ENCODE measurements at regions not wholly inside any gene's neighbourhood (a gene's known extent, or its start where the extent isn't known, plus 50 kb on each side); places are given as distances from the start of the nearest gene placed in this dataset.

DNA sequence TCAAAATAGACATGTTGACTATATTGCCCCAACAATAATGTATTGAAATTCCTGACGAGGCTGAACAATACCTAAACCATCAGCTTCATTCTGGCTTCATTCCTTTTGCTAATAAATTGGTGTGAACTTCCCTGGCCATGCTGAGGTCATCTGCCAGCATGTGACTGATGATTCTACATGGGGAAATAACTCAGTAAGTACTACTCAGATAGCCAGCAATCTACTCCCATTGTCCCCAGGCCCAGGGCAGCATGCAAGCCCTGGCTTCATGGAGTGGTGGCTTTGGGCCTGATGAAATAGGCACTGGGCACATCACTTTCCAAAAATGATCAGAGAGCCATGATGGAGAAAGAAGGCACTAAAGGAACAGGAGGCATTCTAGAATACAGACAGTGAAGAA, 468.5 kb upstream of the PIK3C3 start:
- no peak for DNase-seq (ENCODE audit: low read depth in 2 of 3, low spot score in 2 of 3)

- no peak for DNase-seq (ENCODE audit: low read depth in 2 of 3, low spot score in 2 of 3)
These were observed 471.0 kb upstream of the PIK3C3 start for GRCh38 chr18:41484069-41484468.

GRCh38 chr18:41482501-41482900, 472.5 kb upstream of the PIK3C3 start:
- DNase-seq (ENCODE audit: low read depth in 2 of 3, low spot score in 2 of 3), result no peak

- DNase-seq (ENCODE audit: low read depth in 2 of 3, low spot score in 2 of 3), result no peak
These were observed 488.4 kb upstream of the PIK3C3 start for GRCh38 chr18:41466436-41467160.

DNA sequence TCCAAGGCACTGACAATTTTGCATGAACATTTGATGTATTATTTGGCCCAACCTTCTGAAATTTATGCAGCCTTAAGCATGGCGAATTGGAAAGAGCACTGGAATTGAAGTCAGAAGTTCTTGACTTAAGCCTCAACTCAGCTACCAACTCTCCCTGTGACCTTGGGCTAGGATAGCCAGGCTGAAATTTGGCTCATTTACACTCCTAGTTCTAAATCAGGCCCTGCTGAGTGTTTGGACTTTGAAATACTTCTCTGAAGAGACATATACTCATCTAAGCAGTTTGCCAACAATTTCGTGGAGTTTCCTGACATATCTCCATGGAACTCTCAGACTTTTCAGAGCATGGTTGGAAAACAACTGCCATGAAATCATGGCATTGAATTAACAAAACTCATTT, 489.6 kb upstream of the PIK3C3 start:
- DNase-seq (ENCODE audit: low read depth in 2 of 3, low spot score in 2 of 3), result no peak

GRCh38 chr18:41464278-41464677, 490.8 kb upstream of the PIK3C3 start:
- DNase-seq (ENCODE audit: low read depth in 2 of 3, low spot score in 2 of 3), result no peak

GRCh38 chr18:41462946-41463345, 492.1 kb upstream of the PIK3C3 start:
- no peak for DNase-seq (ENCODE audit: low read depth in 2 of 3, low spot score in 2 of 3)

GRCh38 chr18:41461114-41461513, 493.9 kb upstream of the PIK3C3 start:
- DNase-seq (ENCODE audit: low read depth in 2 of 3, low spot score in 2 of 3), result no peak

DNA sequence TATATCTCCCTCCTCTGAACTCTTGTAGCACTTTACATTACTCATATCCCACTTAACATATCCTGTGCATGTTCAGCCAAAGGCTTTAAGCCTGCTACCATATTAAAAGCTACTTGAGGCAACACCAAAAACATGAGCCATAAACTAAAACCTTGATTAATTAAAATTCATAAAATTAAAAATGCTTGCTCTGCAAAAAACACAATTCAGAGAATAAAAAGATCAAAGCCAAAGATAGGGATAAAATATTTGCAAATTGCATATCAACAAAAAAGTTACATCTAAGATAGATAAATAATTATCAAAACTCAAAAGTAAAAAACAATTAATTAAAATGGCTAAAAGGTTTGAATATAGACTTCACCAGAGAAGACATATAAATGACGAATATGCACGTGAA, 495.4 kb upstream of the PIK3C3 start:
- DNase-seq (ENCODE audit: low read depth in 2 of 3, low spot score in 2 of 3), result no peak

DNA sequence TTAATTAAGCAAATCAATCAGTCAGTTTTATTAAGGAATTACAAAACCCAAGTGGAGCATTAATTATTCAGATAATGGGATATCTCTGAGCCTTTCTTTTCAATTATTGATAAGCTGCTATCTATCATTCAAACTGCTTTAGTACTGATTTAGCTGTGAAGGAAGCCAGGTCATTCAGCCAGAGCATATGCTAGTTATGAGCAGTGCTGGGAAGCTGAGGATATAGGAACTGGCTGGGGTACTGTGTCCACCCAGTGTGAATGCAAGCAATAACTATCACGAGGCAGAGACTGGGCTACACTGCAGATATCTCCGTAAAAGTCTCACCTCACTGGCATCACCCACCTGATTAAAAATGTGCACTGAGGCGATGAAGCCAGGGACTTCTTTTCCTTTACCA, 496.7 kb upstream of the PIK3C3 start:
- DNase-seq (ENCODE audit: low read depth in 2 of 3, low spot score in 2 of 3), result no peak

- DNase-seq (ENCODE audit: low read depth in 2 of 3, low spot score in 2 of 3), result no peak
These were observed 497.2 kb upstream of the PIK3C3 start for GRCh38 chr18:41457765-41458326.

- DNase-seq (ENCODE audit: low read depth in 2 of 3, low spot score in 2 of 3), result no peak
These were observed 498.2 kb upstream of the PIK3C3 start for GRCh38 chr18:41456831-41457230.

- DNase-seq (ENCODE audit: low read depth in 2 of 3, low spot score in 2 of 3), result no peak
These were observed 505.4 kb upstream of the PIK3C3 start for GRCh38 chr18:41449612-41450011.

GRCh38 chr18:41444943-41445342, 510.1 kb upstream of the PIK3C3 start:
- DNase-seq (ENCODE audit: low read depth in 2 of 3, low spot score in 2 of 3), result no peak

DNA sequence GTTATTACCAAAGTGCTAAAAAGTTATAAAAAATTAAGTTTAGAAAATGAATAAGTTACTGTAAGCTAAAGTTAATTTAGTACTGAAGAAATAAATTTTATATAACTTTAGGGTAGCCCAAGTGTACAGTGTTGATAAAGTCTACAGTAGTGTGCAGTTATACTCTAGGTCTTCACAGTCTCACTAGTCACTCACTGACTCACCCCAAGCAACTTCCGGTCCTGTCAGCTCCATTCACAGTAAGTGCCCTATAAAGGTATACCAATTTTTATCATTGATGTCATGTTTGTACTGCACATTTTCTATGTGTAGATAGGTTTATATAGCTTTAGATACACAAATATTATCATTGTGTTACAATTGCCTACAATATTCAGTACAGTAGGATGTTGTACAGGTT, 518.3 kb upstream of the PIK3C3 start:
- no peak for DNase-seq (ENCODE audit: low read depth in 2 of 3, low spot score in 2 of 3)

GRCh38 chr18:41418598-41418997, 536.4 kb upstream of the PIK3C3 start:
- DNase-seq (ENCODE audit: low read depth in 2 of 3, low spot score in 2 of 3), result no peak

DNA sequence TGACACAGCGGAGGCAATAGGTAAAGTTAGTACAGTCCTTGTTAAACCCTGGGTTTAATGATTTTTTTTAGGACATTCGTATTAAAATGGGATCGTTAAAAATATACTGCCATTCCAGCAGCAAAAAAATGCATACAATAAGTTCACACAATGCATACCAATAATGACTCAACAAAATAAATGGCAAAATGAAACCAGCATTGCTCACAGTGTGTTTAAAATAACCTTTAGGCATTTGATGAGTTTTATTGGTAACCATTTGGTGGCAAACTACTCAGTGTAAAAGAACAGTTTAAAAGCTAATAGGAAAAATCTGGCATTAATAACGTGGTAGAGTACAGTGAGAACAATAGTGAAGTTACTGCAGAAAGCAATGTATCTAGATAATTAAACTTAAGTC, 539.0 kb upstream of the PIK3C3 start:
- no peak for DNase-seq (ENCODE audit: low read depth in 2 of 3, low spot score in 2 of 3)

- DNase-seq (ENCODE audit: low read depth in 2 of 3, low spot score in 2 of 3), result no peak
These were observed 545.0 kb upstream of the PIK3C3 start for GRCh38 chr18:41410006-41410405.

DNA sequence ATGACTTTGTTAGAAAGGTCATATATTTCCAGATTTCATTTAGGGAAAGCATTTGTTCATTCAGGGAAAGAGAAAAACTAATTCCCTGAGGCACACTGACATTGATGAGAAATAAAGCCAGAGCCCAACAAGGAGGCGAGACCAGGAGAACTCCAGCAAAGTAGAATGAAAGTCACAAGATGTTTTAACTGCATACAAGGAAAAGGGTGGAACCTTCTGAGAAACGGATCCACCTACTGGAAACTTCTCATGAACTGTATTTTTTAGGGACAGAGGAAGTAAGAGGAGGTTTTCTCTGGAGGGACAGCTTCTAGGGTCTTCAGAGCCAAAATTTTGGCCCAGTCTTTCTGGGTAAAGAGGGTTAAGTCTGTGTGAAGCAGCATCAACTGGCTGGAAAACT, 548.2 kb upstream of the PIK3C3 start:
- DNase-seq (ENCODE audit: low read depth in 2 of 3, low spot score in 2 of 3), result no peak

- no peak for DNase-seq (ENCODE audit: low read depth in 2 of 3, low spot score in 2 of 3)
These were observed 558.2 kb upstream of the PIK3C3 start for GRCh38 chr18:41396861-41397260.

DNA sequence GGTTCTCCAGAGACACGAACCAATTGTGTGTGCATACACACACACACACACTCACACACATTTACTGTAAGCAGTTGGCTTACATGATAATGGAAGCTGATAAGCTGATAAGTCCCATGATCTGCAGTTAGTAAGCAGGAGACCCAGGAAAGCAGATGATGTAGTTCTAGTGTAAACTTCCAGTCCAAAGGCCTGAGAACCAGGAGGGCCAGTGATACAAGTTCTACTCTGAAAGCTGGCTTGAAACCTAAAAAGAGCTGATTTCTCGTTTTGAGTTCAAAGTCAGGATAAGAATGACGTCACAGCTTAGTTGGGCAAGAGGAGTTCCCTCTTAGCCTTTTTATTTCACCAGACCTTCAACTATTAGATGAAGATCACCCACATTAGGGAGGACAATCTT, 558.8 kb upstream of the PIK3C3 start:
- DNase-seq (ENCODE audit: low read depth in 2 of 3, low spot score in 2 of 3), result no peak

GRCh38 chr18:41395695-41396094, 559.3 kb upstream of the PIK3C3 start:
- no peak for DNase-seq (ENCODE audit: low read depth in 2 of 3, low spot score in 2 of 3)
